H1 (cell line): ENCODE measurements at regions not wholly inside any gene's neighbourhood (a gene's known extent, or its start where the extent isn't known, plus 50 kb on each side); places are given as distances from the start of the nearest gene placed in this dataset.

Experiments used
- CHD2 ChIP-seq: IDR thresholded peaks from 2 replicates; pipeline ENCODE4 v1.6.1; 2012; ENCODE audit warnings: low read length, improper control_type of control experiment
- CREB1 ChIP-seq: IDR thresholded peaks from 2 replicates; pipeline ENCODE4 v1.6.1; 2012; ENCODE audit warnings: inconsistent platforms
- EGR1 ChIP-seq: IDR thresholded peaks from 2 replicates; pipeline ENCODE4 v1.6.1; 2011; ENCODE audit warnings: low read depth, low read length, borderline replicate concordance
- EZH2 ChIP-seq: fragments of 200-600 bp; sonication (generic); IDR thresholded peaks from 2 replicates; pipeline ENCODE4 v1.7.1; 2012; ENCODE audit warnings: low read depth, mild to moderate bottlenecking, moderate library complexity, low read length, inconsistent platforms; ENCODE audit not compliant: severe bottlenecking
- TBP ChIP-seq: IDR thresholded peaks from 2 replicates; pipeline ENCODE4 v1.6.1; 2011; ENCODE audit warnings: low read depth, low read length, improper control_type of control experiment

- no peak for TF ChIP-seq CREB1
- TF ChIP-seq EZH2: no peak
- no peak for TF ChIP-seq TBP
- TF ChIP-seq EGR1: no peak
- TF ChIP-seq CHD2: no peak
Observed at GRCh38 chr4:180434131-180434895, 1808.9 kb upstream of the TENM3 start (continued).
